HG03439 (cell line): ENCODE measurements at regions not wholly inside any gene's neighbourhood (a gene's known extent, or its start where the extent isn't known, plus 50 kb on each side); places are given as distances from the start of the nearest gene placed in this dataset.

Source experiments
- ATAC-seq: cut with Tn5 transposase; IDR thresholded peaks from one replicate; pipeline ENCODE4 v1.9.1; 2021; ENCODE audit warnings: mild to moderate bottlenecking, moderate library complexity; ENCODE audit not compliant: unreplicated experiment

GRCh38 chr13:72534951-72535640, 192.3 kb downstream of the MZT1 start:
- no peak for ATAC-seq

GRCh38 chr13:72530471-72530870, 197.0 kb downstream of the MZT1 start:
- ATAC-seq = no peak

GRCh38 chr13:72527333-72527732, 200.1 kb downstream of the MZT1 start:
- ATAC-seq = no peak

GRCh38 chr13:72523593-72523992, 203.8 kb downstream of the MZT1 start:
- no peak for ATAC-seq

- ATAC-seq = no peak
Measured at GRCh38 chr13:72523049-72523448, 204.4 kb downstream of the MZT1 start.

GRCh38 chr13:72521940-72522661, 205.3 kb downstream of the MZT1 start:
- ATAC-seq = no peak

- no peak for ATAC-seq
Measured at GRCh38 chr13:72514146-72514545, 213.3 kb downstream of the MZT1 start.

- ATAC-seq = no peak
Measured at GRCh38 chr13:72508392-72508791, 219.0 kb downstream of the MZT1 start.

- ATAC-seq = no peak
Measured at GRCh38 chr13:72507416-72508199, 219.8 kb downstream of the MZT1 start.

- no peak for ATAC-seq
Measured at GRCh38 chr13:72506706-72507105, 220.7 kb downstream of the MZT1 start.

GRCh38 chr13:72505376-72505775, 222.1 kb downstream of the MZT1 start:
- ATAC-seq = no peak

- ATAC-seq = no peak
Measured at GRCh38 chr13:72504131-72504841, 223.1 kb downstream of the MZT1 start.

- no peak for ATAC-seq
Measured at GRCh38 chr13:72500851-72501250, 226.6 kb downstream of the MZT1 start.

- ATAC-seq = no peak
Measured at GRCh38 chr13:72495681-72496080, 231.7 kb downstream of the MZT1 start.

GRCh38 chr13:72489751-72490150, 237.7 kb downstream of the MZT1 start:
- no peak for ATAC-seq

- ATAC-seq = no peak
Measured at GRCh38 chr13:72473321-72473720, 254.1 kb downstream of the MZT1 start.

GRCh38 chr13:72469906-72470305, 257.5 kb downstream of the MZT1 start:
- ATAC-seq = no peak

- ATAC-seq = no peak
Measured at GRCh38 chr13:72463561-72463960, 263.9 kb downstream of the MZT1 start.

- no peak for ATAC-seq
Measured at GRCh38 chr13:72462726-72463125, 264.7 kb downstream of the MZT1 start.

GRCh38 chr13:72462166-72462565, 265.3 kb downstream of the MZT1 start:
- ATAC-seq = no peak

GRCh38 chr13:72458701-72459100, 268.7 kb downstream of the MZT1 start:
- ATAC-seq = no peak
